GM19468 (cell line): ENCODE measurements at regions not wholly inside any gene's neighbourhood (a gene's known extent, or its start where the extent isn't known, plus 50 kb on each side); places are given as distances from the start of the nearest gene placed in this dataset.

Experiments
- ATAC-seq: cut with Tn5 transposase; IDR thresholded peaks from one replicate; pipeline ENCODE4 v1.9.1; 2021; ENCODE audit warnings: mild to moderate bottlenecking, moderate library complexity, moderate number of reproducible peaks; ENCODE audit not compliant: unreplicated experiment; ENCODE audit errors: extremely low read depth

DNA sequence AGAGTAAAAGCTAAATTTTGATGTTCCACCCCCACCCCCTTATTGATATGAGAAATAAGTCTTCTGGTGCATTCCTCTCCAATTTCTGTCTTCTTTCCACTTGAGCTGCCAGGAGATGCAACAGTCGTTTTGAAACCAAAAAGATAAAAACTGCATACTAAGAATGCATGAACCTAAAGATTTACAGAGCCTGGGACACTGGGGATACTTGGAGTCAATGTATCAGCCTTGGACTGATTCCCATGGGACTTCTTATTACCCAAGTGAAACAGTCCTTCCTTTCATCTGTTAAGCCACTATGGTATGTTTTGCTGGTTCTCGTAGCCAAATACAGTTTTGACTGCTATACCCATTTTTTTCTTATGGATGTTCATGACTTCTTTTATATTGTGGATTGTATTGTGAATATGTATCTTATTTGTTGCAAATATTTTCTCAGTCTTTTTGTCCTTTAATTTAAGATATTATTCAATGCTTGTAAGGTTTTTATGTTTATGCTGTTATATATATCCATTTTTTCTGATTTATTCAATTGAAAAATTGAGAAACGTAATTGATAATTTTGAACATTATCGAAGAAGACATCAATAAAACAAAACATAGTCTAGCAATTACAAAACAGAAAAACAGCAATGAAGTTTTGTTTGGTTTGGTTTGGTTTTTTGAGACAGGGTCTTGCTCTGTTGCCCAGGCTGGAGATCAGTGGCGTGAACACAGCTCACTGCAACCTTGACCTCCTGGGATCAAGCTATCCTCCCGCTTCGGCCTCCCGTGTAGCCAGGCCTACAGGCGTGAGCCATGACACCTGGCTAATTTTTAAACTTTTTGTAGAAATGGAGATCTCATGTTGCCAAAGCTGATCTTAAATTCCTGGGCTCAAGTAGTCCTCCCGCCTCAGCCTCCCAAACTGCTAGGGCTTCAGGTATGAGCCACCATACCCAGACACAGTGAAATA lies 85.4 kb upstream of the ETV6 start:
- no peak for ATAC-seq

- no peak for ATAC-seq
Observed at GRCh38 chr12:11564984-11565651, 84.4 kb upstream of the ETV6 start.

GRCh38 chr12:11565752-11566151 lies 83.7 kb upstream of the ETV6 start:
- no peak for ATAC-seq

DNA sequence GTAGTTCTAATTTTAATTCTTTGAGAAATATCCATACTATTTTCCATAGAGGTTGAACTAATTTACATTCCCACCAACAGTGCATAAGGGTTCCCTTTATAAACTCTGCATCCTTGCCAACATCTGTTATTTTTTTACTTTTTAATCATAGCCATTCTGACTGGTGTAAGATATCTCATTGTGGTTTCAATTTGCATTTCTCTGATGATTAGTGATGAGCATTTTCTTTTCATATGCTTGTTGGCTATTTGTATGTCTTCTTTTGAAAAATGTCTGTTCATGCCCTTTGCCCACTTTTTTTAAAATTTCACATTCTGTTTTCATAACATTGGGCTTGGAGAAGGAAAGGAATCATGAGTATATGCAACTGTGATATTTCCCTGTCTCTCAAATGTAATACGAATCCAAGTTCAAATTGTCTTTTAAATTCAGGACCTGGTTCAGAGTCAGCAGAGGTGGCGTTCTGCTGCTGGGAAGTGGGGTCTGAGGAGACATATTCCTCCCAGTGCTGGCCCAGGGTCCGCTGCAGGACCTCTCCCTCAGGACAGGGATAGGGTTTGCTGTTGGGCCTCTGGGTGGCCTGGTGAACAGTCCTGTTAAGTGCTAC lies 81.2 kb upstream of the ETV6 start:
- ATAC-seq, result no peak

- ATAC-seq, result peak; percentile 81
Observed at GRCh38 chr12:11568762-11569478, 80.6 kb upstream of the ETV6 start.

DNA sequence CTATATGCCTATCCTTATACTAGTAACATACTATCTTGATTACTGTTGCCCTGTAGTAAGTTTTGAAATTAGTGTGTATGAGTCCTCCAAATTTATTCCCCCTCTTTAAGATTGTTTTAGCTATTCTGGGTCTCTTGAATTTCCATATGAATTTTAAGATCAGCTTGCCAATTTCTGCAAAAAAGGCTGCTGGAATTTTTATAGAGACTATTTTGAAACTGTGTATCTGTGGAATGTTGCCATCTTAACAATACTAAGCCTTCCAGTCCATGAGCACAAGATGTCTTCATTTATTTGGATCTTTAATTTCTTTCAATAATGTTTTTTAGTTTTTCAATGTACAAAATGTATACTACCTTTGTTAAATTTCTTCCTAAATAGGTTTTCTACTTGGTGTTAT lies 79.8 kb upstream of the ETV6 start:
- ATAC-seq, result no peak

- ATAC-seq, result no peak
Observed at GRCh38 chr12:11573880-11574279, 75.6 kb upstream of the ETV6 start.

- ATAC-seq, result no peak
Observed at GRCh38 chr12:11576104-11576503, 73.4 kb upstream of the ETV6 start.

DNA sequence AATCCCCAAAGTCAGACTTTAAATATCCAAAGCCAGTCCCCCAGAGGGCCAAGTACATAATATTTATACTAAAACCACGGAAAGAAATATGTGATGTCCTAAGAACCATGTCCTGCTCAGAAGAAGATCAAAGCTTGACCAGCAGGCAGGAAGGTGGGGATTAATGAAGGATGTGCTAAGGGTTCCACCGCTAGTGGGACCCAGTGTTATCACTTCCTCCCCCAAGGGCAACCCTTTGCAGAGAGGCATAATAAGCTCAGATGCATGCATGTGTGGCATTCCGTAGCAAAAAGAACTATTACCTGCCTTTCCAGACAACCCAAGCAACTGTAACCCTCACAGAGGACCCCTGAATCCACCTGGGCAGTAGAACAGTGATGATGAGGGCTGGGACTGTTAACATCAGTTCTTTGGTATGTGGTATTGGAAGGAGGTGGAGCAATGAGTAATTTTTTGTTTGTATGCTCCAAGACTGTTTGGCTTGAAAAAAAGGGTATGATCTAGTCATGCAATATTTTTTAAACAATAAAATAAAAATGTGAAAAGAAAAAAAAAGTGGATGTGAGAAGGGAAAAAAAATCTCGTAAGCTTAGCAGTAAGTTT lies 71.7 kb upstream of the ETV6 start:
- no peak for ATAC-seq

DNA sequence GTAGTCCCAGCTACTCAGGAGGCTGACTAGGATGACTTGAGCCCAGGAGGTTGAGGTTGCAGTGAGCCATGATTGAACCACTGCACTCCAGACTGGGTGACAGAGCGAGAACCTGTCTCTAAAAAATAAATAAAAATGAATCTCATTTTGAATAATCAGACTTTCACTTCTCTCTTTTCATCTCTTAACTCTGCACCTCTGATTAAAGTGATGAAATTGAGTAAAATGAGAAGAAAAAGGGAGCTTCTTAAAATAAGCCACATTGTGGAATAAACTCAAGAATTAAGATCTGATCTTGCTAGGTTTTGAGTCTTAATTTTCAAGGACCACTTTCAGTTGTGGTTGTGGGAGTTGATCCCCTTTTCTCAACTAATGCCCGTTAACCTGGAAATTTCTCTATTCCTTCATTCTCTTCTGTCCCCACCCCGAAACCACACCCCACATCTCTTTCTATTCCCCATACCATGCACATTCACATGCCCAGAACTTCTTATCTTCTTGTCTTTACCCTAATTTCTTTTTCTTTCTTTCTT lies 70.9 kb upstream of the ETV6 start:
- peak; percentile 81 for ATAC-seq

GRCh38 chr12:11580125-11580751 lies 69.2 kb upstream of the ETV6 start:
- ATAC-seq, result no peak

GRCh38 chr12:11581179-11581755 lies 68.2 kb upstream of the ETV6 start:
- no peak for ATAC-seq

GRCh38 chr12:11584221-11584855 lies 65.1 kb upstream of the ETV6 start:
- ATAC-seq, result no peak

GRCh38 chr12:11592484-11592883 lies 57.0 kb upstream of the ETV6 start:
- ATAC-seq, result no peak

DNA sequence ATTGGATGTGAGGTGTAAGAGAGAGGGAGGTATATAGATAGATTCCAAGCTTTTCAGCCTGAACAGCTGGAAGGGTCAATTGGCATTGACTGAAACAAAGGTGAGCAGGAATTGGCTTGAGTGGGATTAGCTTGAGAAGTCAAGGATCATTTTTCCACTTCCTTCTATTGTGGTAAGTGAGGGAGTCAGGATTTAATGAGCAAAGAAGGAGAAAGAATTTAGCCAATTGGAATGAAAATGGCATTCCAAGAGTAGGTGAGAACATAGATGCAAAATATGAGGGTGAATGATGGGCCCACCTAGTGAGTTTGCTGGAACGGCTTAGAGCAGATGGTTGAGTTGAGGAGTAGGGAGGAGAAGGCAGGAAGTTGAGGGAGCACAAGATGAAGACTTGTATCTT lies 56.5 kb upstream of the ETV6 start:
- ATAC-seq, result no peak

DNA sequence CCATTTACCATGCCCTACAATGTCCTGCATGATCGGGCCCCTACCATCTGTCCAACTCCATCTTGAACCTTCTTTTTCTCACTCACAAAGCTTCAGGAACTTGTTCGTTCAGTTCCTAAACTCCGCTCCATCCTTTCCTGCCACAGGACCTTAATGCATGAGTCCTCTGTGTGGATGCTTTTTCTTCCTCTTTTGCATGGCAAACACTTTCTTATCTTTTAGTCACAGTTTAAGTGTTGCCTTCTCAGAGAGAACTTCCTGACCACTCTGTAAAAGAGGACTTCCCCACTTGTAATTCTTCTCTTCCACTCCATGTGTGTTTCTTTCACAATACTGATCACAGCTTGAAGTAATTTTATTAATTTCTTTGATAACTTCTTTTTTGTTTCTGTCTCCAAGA lies 54.4 kb upstream of the ETV6 start:
- ATAC-seq, result no peak

DNA sequence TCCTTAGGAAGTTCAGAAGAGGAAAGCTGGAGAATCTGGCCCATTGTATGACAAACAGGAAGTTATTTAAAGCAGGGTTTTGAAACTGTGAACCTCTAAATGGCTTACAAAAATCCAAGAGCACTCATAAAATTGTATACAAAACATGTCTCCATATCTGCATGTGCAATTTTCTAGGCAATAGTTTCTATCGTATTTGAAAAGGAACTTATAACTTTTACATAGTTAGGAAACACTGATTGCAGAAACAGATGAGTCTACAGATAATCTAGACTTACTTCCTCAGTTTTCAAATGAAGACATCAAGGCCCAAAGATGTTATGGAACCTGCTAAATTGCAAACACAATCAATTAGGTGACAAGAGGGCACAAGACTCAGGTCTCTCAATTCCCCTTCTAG lies 53.3 kb upstream of the ETV6 start:
- no peak for ATAC-seq

GRCh38 chr12:11598900-11599299 lies 50.6 kb upstream of the ETV6 start:
- ATAC-seq, result no peak
